Vagina (tissue), 2 donors: ENCODE measurements at regions not wholly inside any gene's neighbourhood (a gene's known extent, or its start where the extent isn't known, plus 50 kb on each side); places are given as distances from the start of the nearest gene placed in this dataset.
"Not testable (repeated sequence)": the region's sequence is repeated elsewhere in the genome, so short reads cannot be mapped to it uniquely, and the experiment has no call there.

Source experiments
- CTCF ChIP-seq, 3 experiments: fragments of 450-650 bp in 2 of 3; fragments of 200-600 bp in 1 of 3; sonication (generic) in 1 of 3; IDR thresholded peaks; one replicate each; pipeline ENCODE4 v1.5.1; 2017 to 2019; ENCODE audit warnings: antibody characterized with exemption in 3 of 3, mild to moderate bottlenecking in 2 of 3, moderate library complexity in 2 of 3
- POLR2A ChIP-seq, 2 donors: fragments of 450-650 bp; IDR thresholded peaks; one replicate each; pipeline ENCODE4 v1.6.1; 2017; ENCODE audit warnings: antibody characterized with exemption in 2 of 2, mild to moderate bottlenecking in 2 of 2, moderate library complexity in 2 of 2
- POLR2AphosphoS5 ChIP-seq, 2 donors: sonication (generic); formaldehyde crosslinking; IDR thresholded peaks; one replicate each; pipeline ENCODE4 v1.9.0; 2017; ENCODE audit warnings: antibody characterized with exemption in 2 of 2, mild to moderate bottlenecking in 2 of 2, low read depth in 1 of 2; ENCODE audit not compliant: insufficient read depth in 1 of 2

GRCh38 chrX:63000196-63000595 lies 350.9 kb downstream of the SPIN4 start:
- not testable (repeated sequence) for TF ChIP-seq POLR2A (IDR thresholded peaks at IDR 0.05); CTCF (IDR thresholded peaks at IDR 0.05); POLR2AphosphoS5 (IDR thresholded peaks at IDR 0.05; ENCODE audit: insufficient read depth in 1 of 2, low read depth in 1 of 2)
